GM19467 (cell line): ENCODE measurements at regions not wholly inside any gene's neighbourhood (a gene's known extent, or its start where the extent isn't known, plus 50 kb on each side); places are given as distances from the start of the nearest gene placed in this dataset.
A peak's percentile ranks its signal among the peaks of the same experiment; 100 is the strongest.

Source experiments
- ATAC-seq: cut with Tn5 transposase; IDR thresholded peaks from one replicate; pipeline ENCODE4 v1.9.1; 2021; ENCODE audit warnings: mild to moderate bottlenecking, moderate library complexity; ENCODE audit not compliant: unreplicated experiment

- no peak for ATAC-seq
Measured at GRCh38 chrX:9311421-9312160, 153.3 kb upstream of the TBL1X start.

- peak; percentile 80 for ATAC-seq
Measured at GRCh38 chrX:9312922-9313867, 151.7 kb upstream of the TBL1X start.

- no peak for ATAC-seq
Measured at GRCh38 chrX:9315086-9315485, 149.8 kb upstream of the TBL1X start.

- no peak for ATAC-seq
Measured at GRCh38 chrX:9316096-9316495, 148.8 kb upstream of the TBL1X start.

GRCh38 chrX:9317176-9317575, 147.7 kb upstream of the TBL1X start:
- ATAC-seq = no peak

GRCh38 chrX:9318213-9318612, 146.6 kb upstream of the TBL1X start:
- ATAC-seq = no peak

- ATAC-seq = no peak
Measured at GRCh38 chrX:9318766-9319165, 146.1 kb upstream of the TBL1X start.

GRCh38 chrX:9320940-9321339, 143.9 kb upstream of the TBL1X start:
- ATAC-seq = no peak

GRCh38 chrX:9324676-9325075, 140.2 kb upstream of the TBL1X start:
- no peak for ATAC-seq

GRCh38 chrX:9326369-9326768, 138.5 kb upstream of the TBL1X start:
- ATAC-seq = no peak

GRCh38 chrX:9327086-9327746, 137.6 kb upstream of the TBL1X start:
- no peak for ATAC-seq

- ATAC-seq = no peak
Measured at GRCh38 chrX:9327747-9328145, 137.1 kb upstream of the TBL1X start.

GRCh38 chrX:9329056-9329455, 135.8 kb upstream of the TBL1X start:
- ATAC-seq = no peak

GRCh38 chrX:9330249-9330982, 134.4 kb upstream of the TBL1X start:
- ATAC-seq = no peak

GRCh38 chrX:9333873-9334560, 130.8 kb upstream of the TBL1X start:
- ATAC-seq = no peak

GRCh38 chrX:9335251-9335650, 129.6 kb upstream of the TBL1X start:
- no peak for ATAC-seq

- ATAC-seq = no peak
Measured at GRCh38 chrX:9336456-9336855, 128.4 kb upstream of the TBL1X start.

- no peak for ATAC-seq
Measured at GRCh38 chrX:9337046-9337445, 127.8 kb upstream of the TBL1X start.

- ATAC-seq = no peak
Measured at GRCh38 chrX:9338986-9339385, 125.9 kb upstream of the TBL1X start.
